Stimulated activated CD4-positive, alpha-beta T cell treated with anti-CD3 and anti-CD28 coated beads, TNF-alpha, amount 100 ng/mL, for 4 hours (primary cell): ENCODE measurements at regions not wholly inside any gene's neighbourhood (a gene's known extent, or its start where the extent isn't known, plus 50 kb on each side); places are given as distances from the start of the nearest gene placed in this dataset.

Experiments
- DNase-seq, 3 experiments: peaks; one replicate each; pipeline ENCODE4 v3.0.0-alpha.2; 2020; ENCODE audit warnings: low read depth in 3 of 3

DNA sequence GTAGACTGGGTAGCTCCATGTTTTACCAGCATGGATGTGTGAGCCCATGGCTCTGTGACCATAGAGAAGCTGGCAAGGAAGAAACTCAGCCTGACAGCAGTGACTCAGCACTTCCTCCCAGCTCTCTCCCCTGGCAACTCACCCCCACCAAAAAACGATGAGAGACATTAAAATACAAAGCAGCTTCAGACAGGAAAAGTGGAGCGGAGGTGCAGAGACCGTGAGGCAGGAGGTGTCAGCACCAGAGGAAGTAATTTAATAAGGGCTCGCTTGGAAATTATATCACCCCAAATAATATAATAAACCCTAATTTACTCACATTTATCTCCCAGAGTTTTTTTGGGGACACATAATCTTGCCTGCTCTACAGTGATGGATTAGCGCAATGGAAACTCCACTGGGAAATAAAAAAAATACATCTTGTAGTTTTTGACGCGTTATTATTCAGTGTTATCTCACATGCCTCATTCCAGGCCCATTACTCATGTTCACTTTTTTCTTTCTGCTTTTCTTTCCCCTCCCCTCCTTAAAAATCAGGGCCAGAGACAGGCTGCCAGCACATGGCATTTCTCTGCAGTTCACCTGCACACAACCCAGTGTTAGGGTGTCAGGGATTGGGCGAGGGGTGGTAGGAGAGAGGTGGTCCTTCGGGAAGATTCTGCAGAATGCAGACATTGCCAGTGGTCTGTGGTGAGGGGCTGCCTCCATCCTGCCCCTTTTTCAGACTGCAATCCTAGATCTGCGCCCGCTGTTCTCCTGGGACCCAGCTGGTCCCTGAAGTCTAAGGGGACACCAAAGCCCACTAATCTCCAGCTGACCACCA is 170.8 kb downstream of the BUD13 start:
- no peak for DNase-seq

DNA sequence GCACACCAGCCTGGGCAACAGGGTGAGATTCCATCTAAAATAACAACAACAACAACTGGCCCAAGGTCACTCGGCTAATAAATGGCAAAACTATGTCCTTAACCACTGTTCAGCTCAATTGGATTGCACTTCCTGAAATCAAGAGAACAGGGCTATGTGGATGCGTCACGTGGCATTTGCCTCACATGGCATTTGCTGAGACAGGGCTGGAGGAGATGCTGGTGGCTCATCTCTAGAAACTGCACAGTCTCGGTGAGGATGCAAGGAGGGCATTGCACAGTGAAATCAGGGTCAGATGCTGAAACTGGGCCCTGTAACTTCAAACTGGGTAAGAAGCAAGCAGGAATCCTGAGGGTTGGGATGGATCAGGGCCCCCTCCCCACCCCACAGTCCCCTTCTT is 171.9 kb downstream of the BUD13 start:
- DNase-seq, result no peak

DNA sequence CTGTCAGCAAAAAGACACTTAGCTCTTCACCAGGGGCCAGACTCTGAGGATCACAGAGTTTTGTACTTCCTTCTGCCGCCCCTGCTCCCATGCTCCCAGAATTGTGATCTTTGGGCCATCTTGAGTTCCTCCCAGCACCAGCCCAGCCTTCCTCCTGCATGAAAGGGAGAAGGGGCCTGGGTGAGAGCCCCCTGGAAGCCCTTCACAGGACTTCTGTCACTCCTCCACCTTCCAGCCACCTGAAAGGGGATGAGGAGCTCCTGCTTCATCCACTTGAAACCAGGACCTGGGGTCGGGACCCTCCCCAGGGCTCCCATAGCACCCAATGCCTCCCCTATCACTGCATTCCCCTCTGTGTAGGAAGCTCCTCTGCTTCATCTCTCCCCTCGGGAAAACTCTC is 174.2 kb downstream of the BUD13 start:
- no peak for DNase-seq

DNA sequence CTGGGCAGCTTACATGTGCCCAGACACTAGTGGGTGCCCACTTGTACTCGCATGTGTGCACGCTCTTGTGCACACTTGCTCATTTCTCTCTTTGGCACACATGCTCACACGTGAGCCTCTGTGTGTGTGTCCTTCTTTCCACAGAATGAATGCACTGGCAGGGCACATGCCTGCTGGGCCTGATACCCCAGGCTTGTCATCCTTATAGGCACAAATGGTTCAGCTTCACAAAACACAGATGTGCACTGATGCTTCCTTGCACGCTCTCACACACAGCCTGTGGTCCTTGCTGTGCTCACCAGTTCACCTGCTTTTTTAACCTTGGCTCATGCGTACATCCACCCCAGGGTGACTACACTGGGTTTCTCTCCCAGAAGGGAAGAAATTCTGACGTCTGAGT is 174.8 kb downstream of the BUD13 start:
- DNase-seq, result no peak

DNA sequence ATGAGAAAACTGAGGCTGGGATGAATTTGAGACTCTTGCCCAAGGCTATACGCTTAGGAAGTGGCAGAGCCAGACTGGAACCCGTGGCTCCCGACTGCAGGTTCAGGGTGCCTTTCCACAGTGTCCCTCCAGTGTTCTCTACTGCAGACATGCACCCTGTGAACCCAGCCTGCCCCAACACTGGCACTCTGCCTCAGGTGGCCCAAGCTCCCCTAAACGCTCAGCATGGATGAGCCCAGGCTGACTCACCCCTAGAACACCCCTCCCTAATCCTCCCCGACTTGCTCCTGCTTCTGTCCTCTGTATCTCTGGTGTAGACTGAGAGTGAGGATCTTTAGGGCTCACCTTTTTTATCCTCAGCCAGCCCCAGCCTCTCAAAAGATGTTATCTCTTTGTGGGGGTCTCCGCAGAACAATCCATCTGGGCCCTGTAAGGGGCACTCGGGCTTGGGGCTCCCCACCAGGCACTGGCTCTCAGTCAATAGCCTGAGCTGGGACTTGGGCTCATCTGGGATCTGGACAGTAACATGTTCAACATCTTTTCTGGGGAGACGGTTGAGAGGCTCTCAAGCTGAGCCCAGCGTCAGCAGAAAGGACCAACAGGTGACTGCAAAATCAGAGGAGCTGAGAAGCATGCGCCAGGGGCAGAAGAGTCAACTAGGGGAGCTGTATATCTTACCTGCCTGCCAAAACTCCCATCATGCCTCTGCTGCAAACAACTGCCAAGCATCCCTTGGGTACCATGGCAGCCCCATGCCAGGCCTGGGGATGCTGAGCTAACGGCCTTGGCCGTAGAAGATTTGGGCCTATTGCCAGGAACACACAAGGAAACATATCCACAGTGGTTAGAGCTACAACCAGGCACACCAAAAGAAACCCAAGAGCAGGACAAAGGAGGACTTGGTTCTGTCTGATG is 176.2 kb downstream of the BUD13 start:
- DNase-seq, result no peak

DNA sequence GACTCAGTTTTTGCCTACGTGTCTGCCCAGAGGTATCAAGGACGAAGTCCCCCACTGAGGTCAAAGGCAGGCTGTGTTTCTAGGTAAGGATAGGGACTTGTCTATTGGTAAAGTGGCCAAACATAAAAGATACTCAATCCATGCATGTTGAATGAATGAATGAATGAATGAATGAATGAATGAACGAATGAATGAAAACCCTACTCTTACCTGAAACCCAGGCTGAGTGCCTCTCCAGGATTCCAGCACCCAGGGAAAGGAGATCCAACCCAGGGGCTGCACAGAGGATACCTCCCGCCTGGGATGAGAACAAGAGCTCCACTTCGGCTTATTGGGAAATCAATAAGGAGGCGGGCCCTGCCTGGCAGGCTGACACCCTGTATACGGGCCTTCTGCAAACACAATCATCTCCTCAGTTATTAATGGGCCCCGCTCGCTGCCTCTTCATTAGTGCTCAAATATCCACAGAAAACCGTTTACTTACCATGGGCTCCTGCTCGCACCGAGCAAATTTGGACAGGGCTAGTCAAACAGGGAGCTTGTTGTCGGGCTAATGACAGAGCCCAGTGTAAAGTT is 177.4 kb downstream of the BUD13 start:
- no peak for DNase-seq

DNA sequence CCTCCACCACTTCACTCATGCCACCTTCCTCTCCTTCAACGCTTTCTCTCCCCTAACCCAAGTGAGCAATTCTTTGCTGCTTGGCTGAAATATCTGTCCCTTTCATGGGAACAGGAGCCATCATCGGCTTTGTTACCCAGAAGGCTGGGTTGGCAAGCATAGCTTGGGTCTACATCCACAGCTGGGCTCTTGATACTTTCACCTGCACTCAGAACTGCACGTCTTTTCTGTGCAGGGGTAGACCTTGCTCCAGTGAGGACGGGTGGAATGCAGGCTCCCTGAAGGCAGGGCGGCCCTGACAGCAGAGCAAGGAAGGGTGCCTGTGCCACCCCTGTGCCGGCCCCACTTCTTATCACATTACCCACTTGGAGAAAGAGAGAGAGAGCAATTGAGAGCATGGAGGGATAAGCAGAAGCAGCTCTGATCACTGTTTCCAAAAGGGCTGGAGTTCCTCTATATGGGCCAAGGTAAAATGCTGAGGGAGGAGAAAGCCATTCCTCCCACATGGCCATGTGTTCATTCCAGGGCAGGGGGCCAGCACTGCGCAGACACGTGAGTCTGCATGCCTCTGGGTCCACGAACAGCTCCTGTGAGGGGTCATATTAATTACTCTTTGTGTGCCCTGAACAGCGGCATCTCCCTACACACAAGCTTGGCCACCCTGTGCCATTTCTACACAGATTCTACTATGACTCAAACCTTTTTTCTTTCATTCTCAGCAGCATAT is 181.8 kb downstream of the BUD13 start:
- DNase-seq, result no peak

DNA sequence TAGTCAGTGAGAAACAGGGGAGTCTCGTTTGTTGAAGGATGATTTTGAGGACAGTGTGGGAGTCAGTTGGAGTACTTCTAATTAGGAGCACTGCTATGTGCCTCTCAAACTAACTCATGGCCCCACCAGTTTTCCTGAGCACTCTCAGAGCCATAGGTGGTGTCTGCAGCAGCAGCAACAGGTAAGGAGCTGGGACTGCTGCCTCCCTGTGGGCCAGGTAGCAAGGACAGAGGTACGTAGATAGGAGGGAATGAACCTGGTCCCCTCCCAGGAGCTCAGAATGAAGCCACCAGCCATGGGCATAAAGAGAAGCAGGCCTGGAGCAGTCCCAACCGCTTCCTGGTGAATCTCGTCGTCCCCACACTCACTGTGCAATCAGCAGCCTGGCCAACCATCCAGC is 183.4 kb downstream of the BUD13 start:
- DNase-seq, result no peak

DNA sequence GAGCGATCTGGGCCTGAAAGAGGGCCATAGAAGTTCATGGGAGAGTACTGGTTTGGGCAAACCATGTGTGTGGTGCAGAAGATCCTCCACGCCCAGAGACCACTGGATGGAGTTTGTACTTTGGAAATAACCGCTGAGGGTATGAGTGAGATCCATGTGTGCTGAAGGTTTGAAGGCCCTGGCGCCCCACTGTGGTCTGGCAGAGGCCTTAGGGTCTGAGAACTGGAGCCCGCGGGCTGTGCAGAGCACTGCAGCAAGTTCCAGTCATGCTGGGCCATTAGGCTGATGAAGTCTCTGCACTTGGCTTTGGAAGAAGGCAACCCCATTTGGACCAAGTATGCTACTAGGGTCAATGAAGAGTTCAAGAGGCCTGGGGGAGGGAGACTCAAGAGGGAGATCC is 186.4 kb downstream of the BUD13 start:
- DNase-seq, result no peak

DNA sequence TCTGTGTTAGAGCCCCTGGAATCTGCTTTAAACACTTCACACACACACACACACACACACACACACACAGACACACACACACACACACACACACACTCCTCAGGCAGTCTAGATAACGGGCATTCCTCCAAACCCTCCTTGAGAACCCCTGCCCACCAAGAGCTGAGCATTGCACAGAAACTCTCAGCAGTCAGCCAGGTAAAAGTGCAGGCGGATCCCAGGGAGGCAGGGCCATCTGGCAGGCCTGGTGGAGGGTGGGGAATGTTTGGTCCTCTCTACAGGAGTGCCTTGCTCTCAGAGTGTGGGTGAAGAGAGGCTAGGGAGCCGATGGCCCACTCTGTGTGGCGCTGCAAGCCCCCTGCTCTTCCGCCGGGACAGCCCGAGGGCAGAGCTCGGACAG is 190.2 kb downstream of the BUD13 start:
- DNase-seq, result no peak

DNA sequence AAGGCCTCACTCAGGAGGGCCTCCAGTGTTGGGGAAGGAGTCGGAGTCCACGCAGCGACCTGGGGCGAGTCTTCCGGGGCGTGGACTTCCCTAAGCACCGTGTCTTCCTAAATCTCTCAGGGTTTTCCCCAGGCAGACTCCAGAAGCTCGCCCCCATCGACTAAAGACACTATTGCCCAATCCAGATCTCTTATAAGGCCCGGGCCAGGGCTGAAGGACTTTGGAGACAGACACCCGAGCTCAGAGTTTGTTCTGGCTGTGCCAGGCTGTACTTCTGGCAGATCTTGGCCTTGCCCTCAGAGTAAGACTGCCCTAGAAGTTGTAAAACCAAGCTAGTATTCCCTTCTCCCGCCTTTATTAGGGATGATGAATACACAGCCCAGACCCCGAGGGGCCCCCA is 191.4 kb downstream of the BUD13 start:
- DNase-seq, result no peak

DNA sequence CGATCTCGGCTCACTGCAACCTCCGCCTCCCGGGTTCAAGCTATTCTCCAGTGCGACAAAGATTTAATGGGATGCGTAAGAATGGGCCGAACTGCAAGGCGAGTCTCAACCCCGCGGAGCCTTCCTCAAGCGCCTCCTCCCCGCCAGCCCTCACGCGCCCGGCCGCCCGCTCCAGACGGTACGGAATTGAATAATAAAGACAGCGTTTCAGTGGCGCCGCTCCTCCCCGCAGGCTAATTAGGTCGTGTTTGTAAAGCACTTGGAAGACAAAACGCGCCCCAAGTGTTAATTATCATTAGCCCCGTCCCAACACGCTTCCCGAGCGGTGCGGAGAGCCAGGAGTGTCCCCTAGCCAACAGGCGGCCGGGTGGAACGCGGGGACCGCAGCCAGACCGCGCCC is 192.0 kb downstream of the BUD13 start:
- no peak for DNase-seq

DNA sequence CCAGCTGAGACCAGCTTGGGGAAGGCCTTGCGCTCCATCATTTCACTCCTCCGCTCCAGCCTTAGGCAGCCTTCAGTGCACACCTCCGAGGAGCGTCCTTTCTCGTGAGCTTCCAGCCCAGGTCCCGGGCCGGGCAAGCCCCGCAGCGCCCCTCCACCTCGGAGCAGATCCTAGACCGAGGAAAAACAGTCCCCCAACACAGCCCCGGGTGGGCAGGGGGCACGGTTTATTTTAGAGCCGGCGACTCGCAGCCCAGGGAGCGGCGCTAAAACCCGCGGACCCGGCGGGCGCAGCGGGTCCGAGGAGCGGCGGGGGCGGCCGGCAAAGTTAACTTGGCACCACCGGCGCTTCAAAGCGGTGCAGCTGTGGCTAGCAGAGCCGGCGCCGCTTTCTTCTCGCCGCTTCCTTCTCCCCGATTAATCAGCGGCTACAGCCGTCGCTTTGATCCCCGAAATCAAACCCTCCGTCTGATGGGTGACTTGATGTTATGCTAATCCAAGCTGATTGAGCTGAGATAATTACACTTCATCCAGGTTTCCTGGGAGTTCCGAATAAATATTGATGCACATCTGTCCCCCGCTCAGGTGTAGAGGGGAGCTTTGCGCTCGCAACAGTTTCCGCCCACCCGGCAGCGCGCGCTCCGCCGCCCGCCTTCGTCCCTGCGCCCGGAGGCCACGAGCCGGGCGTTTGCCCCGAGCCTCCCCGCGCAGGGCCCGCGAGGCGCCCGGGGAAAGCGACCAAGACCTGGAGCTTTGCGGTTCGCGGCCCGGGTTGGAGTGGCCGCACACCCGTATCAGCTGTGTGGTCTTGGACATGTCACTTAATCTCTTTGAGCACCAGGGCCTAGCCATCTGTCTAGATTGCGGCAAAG is 192.7 kb downstream of the BUD13 start:
- no peak for DNase-seq

DNA sequence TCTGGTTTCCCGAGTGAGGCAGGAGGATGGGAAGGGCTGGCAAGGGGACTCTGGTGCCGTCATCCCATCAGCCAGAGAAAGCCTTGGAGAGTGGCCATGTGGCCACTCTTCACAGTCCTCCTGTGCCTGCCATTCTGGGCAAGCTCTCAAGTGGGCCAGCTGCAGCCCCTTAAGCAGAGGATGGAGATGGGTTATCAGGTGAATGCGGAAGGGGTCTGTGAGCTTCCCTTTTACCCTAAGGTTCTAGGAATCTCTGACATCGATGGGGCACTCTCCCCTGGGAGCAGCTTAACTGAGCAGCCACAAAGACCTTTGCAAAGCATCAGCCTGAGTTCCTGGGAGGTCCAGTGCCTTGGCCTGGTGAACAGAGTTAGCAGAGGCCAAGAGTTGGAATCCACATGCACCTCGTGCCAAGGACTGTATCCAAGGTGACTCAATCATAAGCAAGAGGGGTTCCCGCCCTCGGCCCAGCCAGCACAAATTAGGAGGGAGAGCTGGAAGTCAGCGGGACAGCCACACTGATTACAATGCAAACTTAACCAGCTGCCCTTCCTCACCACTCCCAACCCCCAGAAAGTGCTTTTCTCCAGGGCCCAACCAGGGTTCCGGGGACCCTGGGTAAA is 193.6 kb downstream of the BUD13 start:
- DNase-seq, result no peak

DNA sequence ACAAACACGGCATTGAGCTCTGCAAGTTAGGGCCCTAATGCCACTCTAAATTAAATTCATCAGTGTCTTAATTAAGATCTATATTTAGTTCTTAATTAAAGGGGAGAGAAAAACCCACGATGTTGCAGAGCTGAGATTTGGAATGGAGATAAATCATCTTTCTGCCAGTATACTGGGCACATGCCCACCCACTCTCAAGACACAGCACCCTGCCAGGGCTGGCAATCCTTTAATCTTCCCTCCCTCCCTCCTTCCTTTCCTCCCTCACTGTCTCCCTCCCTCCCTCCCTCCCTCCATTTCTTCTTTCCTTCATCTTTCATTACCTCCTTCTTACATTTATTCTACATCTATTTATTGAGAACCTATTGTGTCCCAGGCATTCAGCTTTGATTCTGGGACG is 194.8 kb downstream of the BUD13 start:
- no peak for DNase-seq

DNA sequence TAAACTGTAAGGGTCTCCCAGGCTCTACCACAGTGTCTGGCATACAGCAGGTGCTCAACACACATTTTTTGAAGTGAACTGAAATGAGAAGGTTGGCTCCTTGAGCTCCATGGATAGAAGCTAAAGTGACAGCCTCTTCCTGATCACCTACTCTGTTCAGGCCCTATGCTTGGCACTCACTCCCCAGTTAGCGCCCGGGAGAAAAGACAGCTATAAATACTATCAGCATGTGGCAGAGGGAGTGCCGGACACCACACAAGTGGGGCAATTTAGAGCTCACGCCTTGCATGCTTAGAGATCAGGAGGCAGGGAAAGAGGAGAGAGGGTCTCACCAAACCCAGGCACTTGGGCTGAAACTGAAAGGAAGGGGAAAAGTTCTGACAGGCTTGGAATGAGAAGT is 195.5 kb downstream of the BUD13 start:
- DNase-seq, result no peak

DNA sequence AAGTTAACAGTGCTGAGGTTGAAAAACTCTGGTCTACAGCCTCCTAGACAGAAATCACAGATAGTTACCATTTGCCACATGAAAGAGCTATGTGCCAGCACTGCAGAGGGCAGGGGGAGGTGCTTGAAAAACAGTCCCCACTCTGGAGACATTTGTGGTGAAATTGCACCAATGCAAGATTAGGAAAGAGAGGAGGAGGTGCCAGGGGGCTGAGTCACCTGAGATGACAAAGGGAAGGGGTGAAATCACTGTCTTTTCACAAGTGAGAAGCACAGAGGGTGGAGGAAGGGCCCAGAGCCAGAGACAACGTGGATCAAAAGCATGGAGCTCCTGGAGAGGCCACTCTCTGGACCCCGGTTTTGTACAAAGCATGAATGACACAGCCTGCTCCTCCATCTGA is 196.3 kb downstream of the BUD13 start:
- no peak for DNase-seq

DNA sequence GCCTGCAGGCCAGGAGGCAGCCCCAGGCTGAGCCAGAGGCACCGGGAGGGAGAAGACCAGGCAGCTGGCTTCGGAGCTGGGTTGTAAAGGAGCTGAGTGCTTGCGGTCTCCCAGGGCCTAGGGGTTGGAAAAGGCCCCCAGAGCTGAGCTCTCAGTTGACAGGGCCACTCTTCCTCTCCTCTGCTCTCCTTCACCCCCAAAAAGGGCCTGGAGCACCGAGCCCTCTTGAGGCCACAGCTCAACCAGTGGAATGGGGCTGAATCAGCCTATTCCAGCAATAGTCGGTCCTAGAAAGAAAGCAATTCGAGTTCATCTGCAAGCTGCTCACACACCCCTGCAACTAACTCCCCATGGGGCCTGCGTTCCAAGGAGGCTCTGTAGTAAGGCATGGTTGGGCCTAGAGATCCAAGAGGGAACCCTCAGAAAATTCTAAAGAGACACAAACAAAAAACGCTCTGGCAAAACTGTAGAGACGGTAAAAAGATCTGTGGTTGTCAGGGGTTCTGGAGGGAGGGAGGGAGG is 205.0 kb downstream of the BUD13 start:
- DNase-seq, result no peak

DNA sequence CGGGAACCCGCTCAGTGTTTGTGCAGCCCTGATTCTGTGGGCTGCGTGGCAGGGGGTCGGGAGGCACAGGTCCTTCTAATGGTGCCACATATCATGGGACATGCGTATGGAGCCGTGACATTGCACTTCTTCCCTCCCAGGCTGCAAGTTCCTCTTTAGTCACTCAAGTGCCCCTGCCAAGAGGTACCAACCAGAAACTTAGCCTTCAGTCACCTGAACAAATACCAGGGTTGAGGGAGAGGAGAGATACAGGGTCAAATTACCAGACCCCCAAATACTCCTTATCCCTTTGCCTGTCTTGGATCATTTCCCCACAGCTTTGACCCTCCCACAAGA is 209.1 kb downstream of the BUD13 start:
- no peak for DNase-seq

DNA sequence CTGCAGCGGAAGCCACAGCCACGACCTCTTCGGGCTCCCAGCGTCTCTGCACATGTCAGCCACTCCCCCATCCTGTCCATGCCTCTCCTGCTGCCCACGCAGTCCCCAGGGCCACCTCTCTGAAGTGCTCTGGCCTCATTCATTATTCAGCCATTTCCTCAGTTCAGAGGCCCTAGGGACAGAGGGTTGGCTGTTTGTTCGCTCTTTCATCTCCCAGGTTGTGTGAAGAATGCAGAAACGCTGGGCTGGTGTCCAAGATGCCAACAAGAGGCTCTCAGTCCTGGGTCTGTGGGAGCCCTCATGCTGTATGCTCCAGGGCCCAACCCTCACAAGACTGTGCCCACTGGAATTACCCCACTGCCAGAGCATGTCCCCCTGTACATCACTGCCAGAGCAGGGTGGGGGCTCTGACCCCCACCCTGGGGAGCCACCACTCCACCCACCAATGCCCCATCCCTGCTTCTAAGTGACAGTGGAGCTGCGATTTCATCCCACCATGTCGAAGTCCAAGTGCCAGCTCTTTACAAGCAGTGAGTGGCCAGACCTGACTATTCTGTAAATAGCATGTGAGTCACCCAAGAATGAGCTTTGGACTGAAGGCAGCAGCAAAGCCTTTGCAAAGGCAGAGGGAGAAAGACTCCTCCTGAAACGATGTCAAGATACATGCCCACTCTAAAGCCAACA is 209.6 kb downstream of the BUD13 start:
- no peak for DNase-seq
